GM23338 (cell line): ENCODE measurements at regions not wholly inside any gene's neighbourhood (a gene's known extent, or its start where the extent isn't known, plus 50 kb on each side); places are given as distances from the start of the nearest gene placed in this dataset.

ENCODE experiments used
- ATAC-seq: fragments of 200-7000 bp; cut with Tn5 transposase; 3 replicates; pipeline ENCODE4 v1.9.1; 2020
- DNase-seq: peaks from one replicate; pipeline ENCODE4 v3.0.0-alpha.2; 2015; ENCODE audit warnings: low spot score
- H2AFZ ChIP-seq: fragments of 200-600 bp; sonication (generic); 2 replicates; pipeline ENCODE4 v1.8.0; 2016; ENCODE audit warnings: antibody characterized with exemption, mild to moderate bottlenecking, moderate library complexity
- H3F3A ChIP-seq: fragments of 200-600 bp; sonication (generic); replicated peaks from 2 replicates; pipeline ENCODE4 v1.8.0; 2017; ENCODE audit warnings: antibody characterized with exemption, mixed run types, low read depth
- H3K27ac ChIP-seq: fragments of 200-600 bp; sonication (generic); 2 replicates; pipeline ENCODE4 v1.6.1; 2016; ENCODE audit warnings: low read depth
- H3K27me3 ChIP-seq: fragments of 200-600 bp; sonication (generic); 2 replicates; pipeline ENCODE4 v1.8.0; 2016; ENCODE audit warnings: mild to moderate bottlenecking, mixed run types, moderate library complexity; ENCODE audit not compliant: insufficient read depth
- H3K36me3 ChIP-seq: fragments of 200-600 bp; sonication (generic); 2 replicates; pipeline ENCODE4 v1.8.0; 2016; ENCODE audit warnings: mild to moderate bottlenecking; ENCODE audit not compliant: insufficient read depth
- H3K4me1 ChIP-seq: fragments of 200-600 bp; sonication (generic); 2 replicates; pipeline ENCODE4 v1.8.0; 2016; ENCODE audit warnings: mild to moderate bottlenecking, moderate library complexity; ENCODE audit not compliant: insufficient read depth
- H3K4me2 ChIP-seq: fragments of 200-600 bp; sonication (generic); 2 replicates; pipeline ENCODE4 v1.7.1; 2017; ENCODE audit warnings: mixed run types
- H3K4me3 ChIP-seq: fragments of 200-600 bp; sonication (generic); 2 replicates; pipeline ENCODE4 v1.6.1; 2016; ENCODE audit warnings: mixed run types
- H3K79me2 ChIP-seq: fragments of 200-600 bp; sonication (generic); replicated peaks from 2 replicates; pipeline ENCODE4 v1.8.0; 2017; ENCODE audit warnings: mild to moderate bottlenecking; ENCODE audit not compliant: insufficient read depth
- H3K9me2 ChIP-seq: fragments of 200-600 bp; sonication (generic); 2 replicates; pipeline ENCODE4 v1.8.0; 2017; ENCODE audit not compliant: insufficient read depth
- H4K20me1 ChIP-seq: fragments of 200-600 bp; sonication (generic); replicated peaks from 2 replicates; pipeline ENCODE4 v1.8.0; 2017; ENCODE audit warnings: mild to moderate bottlenecking; ENCODE audit not compliant: insufficient read depth
- H3K27ac Mint-ChIP-seq: 2 replicates; pipeline ENCODE4 v1.8.0; 2020; ENCODE audit warnings: inconsistent platforms, mild to moderate bottlenecking, moderate library complexity, mixed read lengths
- H3K27me3 Mint-ChIP-seq: 3 replicates; pipeline ENCODE4 v1.8.0; 2022; ENCODE audit warnings: low read depth, mild to moderate bottlenecking, moderate library complexity, mixed read lengths, inconsistent platforms; ENCODE audit not compliant: insufficient read depth, poor library complexity
- H3K36me3 Mint-ChIP-seq: 3 replicates; pipeline ENCODE4 v1.8.0; 2021; ENCODE audit warnings: low read depth, mild to moderate bottlenecking, inconsistent platforms, moderate library complexity, mixed read lengths
- H3K4me1 Mint-ChIP-seq: 3 replicates; pipeline ENCODE4 v1.8.0; 2020; ENCODE audit warnings: mild to moderate bottlenecking, inconsistent platforms, mixed read lengths
- H3K4me3 Mint-ChIP-seq: 3 replicates; pipeline ENCODE4 v1.8.0; 2021; ENCODE audit warnings: moderate library complexity, mild to moderate bottlenecking, inconsistent platforms, mixed read lengths
- H3K9me3 Mint-ChIP-seq: 3 replicates; pipeline ENCODE4 v1.8.0; 2020; ENCODE audit warnings: moderate library complexity, mild to moderate bottlenecking, inconsistent platforms, mixed read lengths
- CREB1 ChIP-seq: fragments of 250-450 bp; sonication (Bioruptor Pico); IDR thresholded peaks from 2 replicates; pipeline ENCODE4 v1.5.0; 2020; ENCODE audit warnings: low read depth, mild to moderate bottlenecking, moderate library complexity
- ETS1 ChIP-seq: IDR thresholded peaks from 2 replicates; pipeline ENCODE4 v1.6.1; 2016; ENCODE audit warnings: antibody characterized with exemption
- EZH2 ChIP-seq: fragments of 200-600 bp; sonication (generic); IDR thresholded peaks from one replicate; pipeline ENCODE4 v1.8.0; 2017; ENCODE audit warnings: antibody characterized with exemption, mild to moderate bottlenecking, low read depth; ENCODE audit not compliant: unreplicated experiment
- EZH2phosphoT487 ChIP-seq: fragments of 200-600 bp; sonication (generic); IDR thresholded peaks from one replicate; pipeline ENCODE4 v1.8.1; 2018; ENCODE audit warnings: antibody characterized with exemption; ENCODE audit not compliant: unreplicated experiment
- JUNB ChIP-seq: IDR thresholded peaks from one replicate; pipeline ENCODE4 v1.6.1; 2016; ENCODE audit warnings: antibody characterized with exemption; ENCODE audit not compliant: unreplicated experiment
- NANOG ChIP-seq: IDR thresholded peaks from 2 replicates; pipeline ENCODE4 v1.6.1; 2016; ENCODE audit warnings: antibody characterized with exemption, borderline replicate concordance
- POLR2AphosphoS5 ChIP-seq: IDR thresholded peaks from 2 replicates; pipeline ENCODE4 v1.6.1; 2016; ENCODE audit warnings: antibody characterized with exemption, low read depth
- STAT1 ChIP-seq: IDR thresholded peaks from one replicate; pipeline ENCODE4 v1.6.1; 2016; ENCODE audit warnings: antibody characterized with exemption; ENCODE audit not compliant: unreplicated experiment
- ZNF114 ChIP-seq: fragments of 250-450 bp; sonication (Bioruptor Pico); IDR thresholded peaks from 2 replicates; pipeline ENCODE4 v1.5.0; 2020; ENCODE audit warnings: mild to moderate bottlenecking, moderate library complexity
- ZNF331 ChIP-seq: fragments of 250-450 bp; sonication (Bioruptor Pico); IDR thresholded peaks from 2 replicates; pipeline ENCODE4 v1.5.0; 2020; ENCODE audit warnings: low read depth, mild to moderate bottlenecking, moderate library complexity
- ZNF462 ChIP-seq: fragments of 250-450 bp; sonication (Bioruptor Pico); IDR thresholded peaks from 2 replicates; pipeline ENCODE4 v1.5.0; 2020; ENCODE audit warnings: mild to moderate bottlenecking, moderate library complexity
- TF ChIP-seq, protein P1 (sequence below), 2 experiments: fragments of 200-600 bp in 1 of 2; sonication (generic) in 1 of 2; conservative IDR thresholded peaks; 2 replicates each; pipeline versions ENCODE4 v1.5.1 to v1.6.1; 2016 to 2017; ENCODE audit warnings: antibody characterized with exemption in 2 of 2, low read depth in 2 of 2, mild to moderate bottlenecking in 2 of 2, moderate library complexity in 1 of 2
- TF ChIP-seq, protein P2 (sequence below): IDR thresholded peaks from one replicate; pipeline ENCODE4 v1.6.1; 2018; ENCODE audit warnings: antibody characterized with exemption; ENCODE audit not compliant: unreplicated experiment

DNA sequence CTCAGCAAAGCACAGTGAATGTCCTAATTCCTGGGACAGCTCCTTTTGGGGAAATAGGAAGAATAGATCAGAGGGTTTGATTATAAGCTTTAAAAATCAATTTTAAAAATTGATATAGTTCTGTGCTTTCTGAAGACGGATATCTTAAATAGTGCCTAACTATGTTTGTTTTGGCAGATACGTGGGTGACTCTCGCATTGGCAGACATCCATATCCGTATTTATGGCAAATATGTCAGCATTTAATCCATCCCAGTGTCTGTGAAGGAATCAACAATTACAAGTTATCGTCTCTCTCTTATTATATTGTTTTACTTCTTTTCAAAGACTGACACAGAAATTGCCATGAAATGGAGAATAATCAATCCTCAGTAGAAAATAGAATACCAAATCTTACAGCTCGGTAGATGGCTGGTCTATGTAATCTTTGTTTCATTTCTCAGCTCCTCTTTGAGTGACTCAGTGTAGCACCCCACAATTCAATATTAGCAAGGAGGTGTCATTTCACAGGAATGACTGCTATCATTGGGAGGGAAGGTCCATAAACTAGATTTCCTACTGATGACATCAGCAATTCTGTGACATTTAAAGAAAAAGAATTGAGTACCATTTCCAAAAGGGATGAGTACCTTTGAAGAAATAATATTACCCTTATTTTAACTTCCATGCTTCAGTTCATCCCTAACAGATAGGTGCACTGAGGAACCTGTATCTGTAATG, 186.4 kb upstream of the NFE2L3 start:
- Mint-ChIP-seq H3K9me3 (no peaks in the 10 kb centered on the region), H3K4me1 (no peaks in the 10 kb centered on the region; the same call in 2 of the 3 replicates), H3K27ac (no peak overlapping the region), H3K27me3 (peaks cover 3% of the 10 kb centered on the region), H3K36me3 (no peaks in the 10 kb centered on the region), H3K4me3 (no peak overlapping the region)
- no peaks in the 10 kb centered on the region for H3K79me2 ChIP-seq
- H2AFZ ChIP-seq, result no peak overlapping the region
- H3K4me1 ChIP-seq, result no peaks in the 10 kb centered on the region
- DNase-seq (no peak), ATAC-seq (no peak)
- no peaks in the 10 kb centered on the region for H4K20me1 ChIP-seq
- H3K9me2 ChIP-seq, result peaks cover 3% of the 10 kb centered on the region; the same call in 1 of the 2 replicates
- no peak overlapping the region for H3K4me3 ChIP-seq
- no peak overlapping the region for H3K4me2 ChIP-seq
- no peaks in the 10 kb centered on the region for H3F3A ChIP-seq
- no peaks in the 10 kb centered on the region for H3K27me3 ChIP-seq
- no peak for TF ChIP-seq JUNB
- TF ChIP-seq, protein P1, sequence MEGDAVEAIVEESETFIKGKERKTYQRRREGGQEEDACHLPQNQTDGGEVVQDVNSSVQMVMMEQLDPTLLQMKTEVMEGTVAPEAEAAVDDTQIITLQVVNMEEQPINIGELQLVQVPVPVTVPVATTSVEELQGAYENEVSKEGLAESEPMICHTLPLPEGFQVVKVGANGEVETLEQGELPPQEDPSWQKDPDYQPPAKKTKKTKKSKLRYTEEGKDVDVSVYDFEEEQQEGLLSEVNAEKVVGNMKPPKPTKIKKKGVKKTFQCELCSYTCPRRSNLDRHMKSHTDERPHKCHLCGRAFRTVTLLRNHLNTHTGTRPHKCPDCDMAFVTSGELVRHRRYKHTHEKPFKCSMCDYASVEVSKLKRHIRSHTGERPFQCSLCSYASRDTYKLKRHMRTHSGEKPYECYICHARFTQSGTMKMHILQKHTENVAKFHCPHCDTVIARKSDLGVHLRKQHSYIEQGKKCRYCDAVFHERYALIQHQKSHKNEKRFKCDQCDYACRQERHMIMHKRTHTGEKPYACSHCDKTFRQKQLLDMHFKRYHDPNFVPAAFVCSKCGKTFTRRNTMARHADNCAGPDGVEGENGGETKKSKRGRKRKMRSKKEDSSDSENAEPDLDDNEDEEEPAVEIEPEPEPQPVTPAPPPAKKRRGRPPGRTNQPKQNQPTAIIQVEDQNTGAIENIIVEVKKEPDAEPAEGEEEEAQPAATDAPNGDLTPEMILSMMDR (conservative IDR thresholded peaks at IDR 0.05; ENCODE audit: low read depth in 2 of 2), result no peak
- TF ChIP-seq, protein P2, sequence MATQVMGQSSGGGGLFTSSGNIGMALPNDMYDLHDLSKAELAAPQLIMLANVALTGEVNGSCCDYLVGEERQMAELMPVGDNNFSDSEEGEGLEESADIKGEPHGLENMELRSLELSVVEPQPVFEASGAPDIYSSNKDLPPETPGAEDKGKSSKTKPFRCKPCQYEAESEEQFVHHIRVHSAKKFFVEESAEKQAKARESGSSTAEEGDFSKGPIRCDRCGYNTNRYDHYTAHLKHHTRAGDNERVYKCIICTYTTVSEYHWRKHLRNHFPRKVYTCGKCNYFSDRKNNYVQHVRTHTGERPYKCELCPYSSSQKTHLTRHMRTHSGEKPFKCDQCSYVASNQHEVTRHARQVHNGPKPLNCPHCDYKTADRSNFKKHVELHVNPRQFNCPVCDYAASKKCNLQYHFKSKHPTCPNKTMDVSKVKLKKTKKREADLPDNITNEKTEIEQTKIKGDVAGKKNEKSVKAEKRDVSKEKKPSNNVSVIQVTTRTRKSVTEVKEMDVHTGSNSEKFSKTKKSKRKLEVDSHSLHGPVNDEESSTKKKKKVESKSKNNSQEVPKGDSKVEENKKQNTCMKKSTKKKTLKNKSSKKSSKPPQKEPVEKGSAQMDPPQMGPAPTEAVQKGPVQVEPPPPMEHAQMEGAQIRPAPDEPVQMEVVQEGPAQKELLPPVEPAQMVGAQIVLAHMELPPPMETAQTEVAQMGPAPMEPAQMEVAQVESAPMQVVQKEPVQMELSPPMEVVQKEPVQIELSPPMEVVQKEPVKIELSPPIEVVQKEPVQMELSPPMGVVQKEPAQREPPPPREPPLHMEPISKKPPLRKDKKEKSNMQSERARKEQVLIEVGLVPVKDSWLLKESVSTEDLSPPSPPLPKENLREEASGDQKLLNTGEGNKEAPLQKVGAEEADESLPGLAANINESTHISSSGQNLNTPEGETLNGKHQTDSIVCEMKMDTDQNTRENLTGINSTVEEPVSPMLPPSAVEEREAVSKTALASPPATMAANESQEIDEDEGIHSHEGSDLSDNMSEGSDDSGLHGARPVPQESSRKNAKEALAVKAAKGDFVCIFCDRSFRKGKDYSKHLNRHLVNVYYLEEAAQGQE, result no peak
- TF ChIP-seq STAT1, result no peak
- TF ChIP-seq POLR2AphosphoS5, result no peak
- no peak for TF ChIP-seq ETS1
- no peak for TF ChIP-seq EZH2
- no peak for TF ChIP-seq EZH2phosphoT487
- no peak for TF ChIP-seq CREB1
- no peak for TF ChIP-seq NANOG
- no peak for TF ChIP-seq ZNF462 (CRISPR knock-in tag)
- no peak for TF ChIP-seq ZNF114 (CRISPR knock-in tag)
- no peak for TF ChIP-seq ZNF331 (CRISPR knock-in tag)
- H3K27ac ChIP-seq, result no peak overlapping the region
- H3K36me3 ChIP-seq, result no peaks in the 10 kb centered on the region
